HepG2 (cell line): ENCODE measurements at regions not wholly inside any gene's neighbourhood (a gene's known extent, or its start where the extent isn't known, plus 50 kb on each side); places are given as distances from the start of the nearest gene placed in this dataset.

Experiments used
- BCL3 ChIP-seq: sonication (generic); formaldehyde crosslinking; IDR thresholded peaks from 2 replicates; pipeline ENCODE4 v1.5.1; 2020; ENCODE audit warnings: mild to moderate bottlenecking, missing genetic modification reagents, moderate library complexity
- BRF2 ChIP-seq: sonication (generic); formaldehyde crosslinking; IDR thresholded peaks from 2 replicates; pipeline ENCODE4 v1.8.1; 2022; ENCODE audit warnings: mild to moderate bottlenecking, missing genetic modification reagents
- CREB3 ChIP-seq: sonication (generic); formaldehyde crosslinking; IDR thresholded peaks from 2 replicates; pipeline ENCODE4 v1.5.0; 2020; ENCODE audit warnings: missing genetic modification reagents
- EZH2 ChIP-seq: conservative IDR thresholded peaks from 2 replicates; pipeline ENCODE4 v1.6.1; 2012; ENCODE audit warnings: mild to moderate bottlenecking, low read depth, low read length, moderate library complexity
- FOXA3 ChIP-seq: IDR thresholded peaks from 2 replicates; pipeline ENCODE4 v1.6.1; 2016; ENCODE audit warnings: missing genetic modification reagents, missing compliant biosample characterization
- PREB ChIP-seq: sonication (generic); formaldehyde crosslinking; IDR thresholded peaks from 2 replicates; pipeline ENCODE4 v1.4.0; 2020; ENCODE audit warnings: missing genetic modification reagents
- RNF219 ChIP-seq: sonication (generic); formaldehyde crosslinking; IDR thresholded peaks from 2 replicates; pipeline ENCODE4 v1.5.0; 2020; ENCODE audit warnings: mild to moderate bottlenecking, missing genetic modification reagents
- TAF1 ChIP-seq: sonication (generic); formaldehyde crosslinking; IDR thresholded peaks from 2 replicates; pipeline ENCODE4 v1.4.0; 2020; ENCODE audit warnings: missing genetic modification reagents
- ZNF781 ChIP-seq: sonication (generic); formaldehyde crosslinking; IDR thresholded peaks from 2 replicates; pipeline ENCODE4 v1.5.1; 2020; ENCODE audit warnings: borderline replicate concordance, mild to moderate bottlenecking, missing genetic modification reagents; ENCODE audit errors: not compliant biosample characterization
- TF ChIP-seq, protein P1 (sequence below): sonication (generic); formaldehyde crosslinking; IDR thresholded peaks from 2 replicates; pipeline ENCODE4 v1.8.0; 2023; ENCODE audit warnings: mild to moderate bottlenecking, missing genetic modification reagents
- TF ChIP-seq, protein P2 (sequence below): sonication (generic); formaldehyde crosslinking; IDR thresholded peaks from 2 replicates; pipeline ENCODE4 v1.5.0; 2020; ENCODE audit warnings: mild to moderate bottlenecking, missing genetic modification reagents, moderate library complexity
- TF ChIP-seq, protein P3 (sequence below): sonication (generic); formaldehyde crosslinking; IDR thresholded peaks from 2 replicates; pipeline ENCODE4 v1.4.0; 2020; ENCODE audit warnings: missing genetic modification reagents

- TF ChIP-seq EZH2 (no peak), FOXA3 (CRISPR knock-in tag) (no peak), ZNF781 (no peak), RNF219 (CRISPR knock-in tag) (no peak), BCL3 (CRISPR knock-in tag) (no peak), TAF1 (no peak), CREB3 (CRISPR knock-in tag) (no peak), PREB (CRISPR knock-in tag) (no peak), BRF2 (CRISPR knock-in tag) (no peak)
- TF ChIP-seq, protein P1, sequence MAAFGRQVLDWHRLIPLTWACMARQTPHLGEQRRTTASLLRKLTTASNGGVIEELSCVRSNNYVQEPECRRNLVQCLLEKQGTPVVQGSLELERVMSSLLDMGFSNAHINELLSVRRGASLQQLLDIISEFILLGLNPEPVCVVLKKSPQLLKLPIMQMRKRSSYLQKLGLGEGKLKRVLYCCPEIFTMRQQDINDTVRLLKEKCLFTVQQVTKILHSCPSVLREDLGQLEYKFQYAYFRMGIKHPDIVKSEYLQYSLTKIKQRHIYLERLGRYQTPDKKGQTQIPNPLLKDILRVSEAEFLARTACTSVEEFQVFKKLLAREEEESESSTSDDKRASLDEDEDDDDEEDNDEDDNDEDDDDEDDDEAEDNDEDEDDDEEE (CRISPR knock-in tag): no peak
- TF ChIP-seq, protein P2, sequence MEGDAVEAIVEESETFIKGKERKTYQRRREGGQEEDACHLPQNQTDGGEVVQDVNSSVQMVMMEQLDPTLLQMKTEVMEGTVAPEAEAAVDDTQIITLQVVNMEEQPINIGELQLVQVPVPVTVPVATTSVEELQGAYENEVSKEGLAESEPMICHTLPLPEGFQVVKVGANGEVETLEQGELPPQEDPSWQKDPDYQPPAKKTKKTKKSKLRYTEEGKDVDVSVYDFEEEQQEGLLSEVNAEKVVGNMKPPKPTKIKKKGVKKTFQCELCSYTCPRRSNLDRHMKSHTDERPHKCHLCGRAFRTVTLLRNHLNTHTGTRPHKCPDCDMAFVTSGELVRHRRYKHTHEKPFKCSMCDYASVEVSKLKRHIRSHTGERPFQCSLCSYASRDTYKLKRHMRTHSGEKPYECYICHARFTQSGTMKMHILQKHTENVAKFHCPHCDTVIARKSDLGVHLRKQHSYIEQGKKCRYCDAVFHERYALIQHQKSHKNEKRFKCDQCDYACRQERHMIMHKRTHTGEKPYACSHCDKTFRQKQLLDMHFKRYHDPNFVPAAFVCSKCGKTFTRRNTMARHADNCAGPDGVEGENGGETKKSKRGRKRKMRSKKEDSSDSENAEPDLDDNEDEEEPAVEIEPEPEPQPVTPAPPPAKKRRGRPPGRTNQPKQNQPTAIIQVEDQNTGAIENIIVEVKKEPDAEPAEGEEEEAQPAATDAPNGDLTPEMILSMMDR (CRISPR knock-in tag): no peak
- TF ChIP-seq, protein P3, sequence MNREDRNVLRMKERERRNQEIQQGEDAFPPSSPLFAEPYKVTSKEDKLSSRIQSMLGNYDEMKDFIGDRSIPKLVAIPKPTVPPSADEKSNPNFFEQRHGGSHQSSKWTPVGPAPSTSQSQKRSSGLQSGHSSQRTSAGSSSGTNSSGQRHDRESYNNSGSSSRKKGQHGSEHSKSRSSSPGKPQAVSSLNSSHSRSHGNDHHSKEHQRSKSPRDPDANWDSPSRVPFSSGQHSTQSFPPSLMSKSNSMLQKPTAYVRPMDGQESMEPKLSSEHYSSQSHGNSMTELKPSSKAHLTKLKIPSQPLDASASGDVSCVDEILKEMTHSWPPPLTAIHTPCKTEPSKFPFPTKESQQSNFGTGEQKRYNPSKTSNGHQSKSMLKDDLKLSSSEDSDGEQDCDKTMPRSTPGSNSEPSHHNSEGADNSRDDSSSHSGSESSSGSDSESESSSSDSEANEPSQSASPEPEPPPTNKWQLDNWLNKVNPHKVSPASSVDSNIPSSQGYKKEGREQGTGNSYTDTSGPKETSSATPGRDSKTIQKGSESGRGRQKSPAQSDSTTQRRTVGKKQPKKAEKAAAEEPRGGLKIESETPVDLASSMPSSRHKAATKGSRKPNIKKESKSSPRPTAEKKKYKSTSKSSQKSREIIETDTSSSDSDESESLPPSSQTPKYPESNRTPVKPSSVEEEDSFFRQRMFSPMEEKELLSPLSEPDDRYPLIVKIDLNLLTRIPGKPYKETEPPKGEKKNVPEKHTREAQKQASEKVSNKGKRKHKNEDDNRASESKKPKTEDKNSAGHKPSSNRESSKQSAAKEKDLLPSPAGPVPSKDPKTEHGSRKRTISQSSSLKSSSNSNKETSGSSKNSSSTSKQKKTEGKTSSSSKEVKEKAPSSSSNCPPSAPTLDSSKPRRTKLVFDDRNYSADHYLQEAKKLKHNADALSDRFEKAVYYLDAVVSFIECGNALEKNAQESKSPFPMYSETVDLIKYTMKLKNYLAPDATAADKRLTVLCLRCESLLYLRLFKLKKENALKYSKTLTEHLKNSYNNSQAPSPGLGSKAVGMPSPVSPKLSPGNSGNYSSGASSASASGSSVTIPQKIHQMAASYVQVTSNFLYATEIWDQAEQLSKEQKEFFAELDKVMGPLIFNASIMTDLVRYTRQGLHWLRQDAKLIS: no peak
Measured at GRCh38 chr7:81869670-81870069, 99.8 kb upstream of the HGF start.
